ENCODE measurements at regions not wholly inside any gene's neighbourhood (a gene's known extent, or its start where the extent isn't known, plus 50 kb on each side); places are given as distances from the start of the nearest gene placed in this dataset.
A peak's percentile ranks its signal among the peaks of the same experiment; 100 is the strongest.

DNA sequence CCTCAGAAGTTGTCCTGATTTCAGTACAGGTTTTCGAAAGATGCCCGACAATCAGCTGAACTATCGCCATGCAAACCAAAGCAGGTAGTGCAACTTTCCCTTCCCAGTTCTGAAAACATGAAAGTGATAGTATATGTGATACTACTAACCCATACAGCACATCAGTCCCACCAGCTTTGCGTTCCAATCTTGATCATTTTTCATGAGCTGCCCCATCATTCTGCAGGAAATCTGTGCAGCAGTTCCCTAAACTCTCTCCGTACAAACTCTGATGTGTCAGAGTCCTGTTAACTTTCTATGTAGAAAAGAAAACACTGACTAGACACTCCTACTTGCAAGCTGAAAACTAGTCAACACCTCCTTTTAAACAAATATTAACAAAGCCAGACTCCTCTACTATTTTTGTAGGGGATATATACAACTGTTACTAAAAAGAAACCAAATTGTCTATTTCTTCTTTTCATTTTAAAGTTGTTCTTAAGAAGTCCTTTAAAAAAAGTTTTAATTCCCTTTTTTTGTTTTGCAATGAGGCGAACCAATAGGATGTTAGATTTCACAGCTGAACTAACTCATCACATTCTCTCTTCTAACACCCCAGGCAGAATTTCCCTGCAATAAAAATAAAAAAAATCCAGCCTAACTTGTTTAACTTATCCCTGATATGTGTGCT lies 99.6 kb upstream of the DST start:
- Histone ChIP-seq H3K9me2 (ENCODE audit: insufficient read depth) (no peaks in the 10 kb centered on the region), H3K4me2 (ENCODE audit: low read length) (peak overlapping the region; percentile 18; the same call in 1 of the 2 replicates), H3K36me3 (ENCODE audit: control insufficient read depth in 1 of 2, insufficient read depth in 2 of 2, low read length in 2 of 2) (no peaks in the 10 kb centered on the region), H3K4me1 (ENCODE audit: control insufficient read depth in 1 of 2, insufficient read depth in 2 of 2, low read length in 2 of 2) (peaks cover 57 to 61% of the 10 kb centered on the region in 2 experiments), H3K27me3 (ENCODE audit: insufficient read depth, low read length) (no peaks in the 10 kb centered on the region), H4K20me1 (ENCODE audit: insufficient read depth) (no peaks in the 10 kb centered on the region), H3K27ac (ENCODE audit: low read depth, low read length) (no peak overlapping the region), H3K4me3 (replicated peaks in 1 of 2; ENCODE audit: low read depth in 1 of 2, low read length in 2 of 2) (no peak overlapping the region), H3K9ac (ENCODE audit: low read length) (no peak overlapping the region), H3K79me2 (ENCODE audit: insufficient read depth, low read length) (peaks cover 91% of the 10 kb centered on the region), H2AFZ (ENCODE audit: low read depth, low read length, poor library complexity, severe bottlenecking) (no peak overlapping the region), H3K9me3 (ENCODE audit: control insufficient read depth in 1 of 2, insufficient read depth in 1 of 2, low read depth in 1 of 2, low read length in 2 of 2) (no peaks in the 10 kb centered on the region)
- ChIA-PET CTCF (interaction anchor here (0.6 kb wide), 1 partner anchor 22 kb away, joined by 3 read pairs; no protein-coding TSS in a partner anchor), POLR2A (no interaction called here), RAD21 (ENCODE audit: low non-redundant PET in 1 of 2, low total read pairs in 2 of 2, uncharacterized antibody in 2 of 2, unreplicated experiment in 2 of 2) (no interaction called here)
- ATAC-seq (no peak), DNase-seq (ENCODE audit: low read depth, low spot score) (no peak)
- BruUV-seq (replicated peaks), result no TSS peak
- no peak for TF ChIP-seq ZFX (IDR thresholded peaks at IDR 0.05)
- no peak for TF ChIP-seq CEBPB (IDR thresholded peaks at IDR 0.05; ENCODE audit: low read depth)
- TF ChIP-seq, protein P1, sequence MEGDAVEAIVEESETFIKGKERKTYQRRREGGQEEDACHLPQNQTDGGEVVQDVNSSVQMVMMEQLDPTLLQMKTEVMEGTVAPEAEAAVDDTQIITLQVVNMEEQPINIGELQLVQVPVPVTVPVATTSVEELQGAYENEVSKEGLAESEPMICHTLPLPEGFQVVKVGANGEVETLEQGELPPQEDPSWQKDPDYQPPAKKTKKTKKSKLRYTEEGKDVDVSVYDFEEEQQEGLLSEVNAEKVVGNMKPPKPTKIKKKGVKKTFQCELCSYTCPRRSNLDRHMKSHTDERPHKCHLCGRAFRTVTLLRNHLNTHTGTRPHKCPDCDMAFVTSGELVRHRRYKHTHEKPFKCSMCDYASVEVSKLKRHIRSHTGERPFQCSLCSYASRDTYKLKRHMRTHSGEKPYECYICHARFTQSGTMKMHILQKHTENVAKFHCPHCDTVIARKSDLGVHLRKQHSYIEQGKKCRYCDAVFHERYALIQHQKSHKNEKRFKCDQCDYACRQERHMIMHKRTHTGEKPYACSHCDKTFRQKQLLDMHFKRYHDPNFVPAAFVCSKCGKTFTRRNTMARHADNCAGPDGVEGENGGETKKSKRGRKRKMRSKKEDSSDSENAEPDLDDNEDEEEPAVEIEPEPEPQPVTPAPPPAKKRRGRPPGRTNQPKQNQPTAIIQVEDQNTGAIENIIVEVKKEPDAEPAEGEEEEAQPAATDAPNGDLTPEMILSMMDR (IDR thresholded peaks at IDR 0.05 in 2 of 3, conservative IDR thresholded peaks at IDR 0.05 in 1 of 3; ENCODE audit: borderline replicate concordance in 1 of 3, insufficient read depth in 1 of 3, low read depth in 2 of 3, low read length in 2 of 3), result no peak
- no peak for TF ChIP-seq EZH2 (IDR thresholded peaks at IDR 0.05)
- TF ChIP-seq, protein P2, sequence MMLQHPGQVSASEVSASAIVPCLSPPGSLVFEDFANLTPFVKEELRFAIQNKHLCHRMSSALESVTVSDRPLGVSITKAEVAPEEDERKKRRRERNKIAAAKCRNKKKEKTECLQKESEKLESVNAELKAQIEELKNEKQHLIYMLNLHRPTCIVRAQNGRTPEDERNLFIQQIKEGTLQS (IDR thresholded peaks at IDR 0.05), result no peak
- TF ChIP-seq ZNF274 (IDR thresholded peaks at IDR 0.05; ENCODE audit: low read depth, low read length), result no peak
- TF ChIP-seq EZH2phosphoT487 (IDR thresholded peaks at IDR 0.05; ENCODE audit: borderline replicate concordance), result no peak
- no peak for TF ChIP-seq ELF1 (IDR thresholded peaks at IDR 0.05; ENCODE audit: borderline replicate concordance, low read depth)
- no peak for TF ChIP-seq POLR2AphosphoS5 (IDR thresholded peaks at IDR 0.05; ENCODE audit: low read depth, low read length)
- TF ChIP-seq TCF7L2 (IDR thresholded peaks at IDR 0.05; ENCODE audit: borderline replicate concordance, extremely low read depth, insufficient read depth, insufficient read length), result no peak
- TF ChIP-seq RAD21 (IDR thresholded peaks at IDR 0.05; ENCODE audit: low read depth), result no peak
- TF ChIP-seq SIN3A (IDR thresholded peaks at IDR 0.05; ENCODE audit: low read depth), result no peak
- no peak for TF ChIP-seq JUND (IDR thresholded peaks at IDR 0.05)
- intact Hi-C loops (cut with micrococcal nuclease), result no loop called here
